Lower leg skin (tissue), 3 donors: ENCODE measurements at regions not wholly inside any gene's neighbourhood (a gene's known extent, or its start where the extent isn't known, plus 50 kb on each side); places are given as distances from the start of the nearest gene placed in this dataset.

Experiments used
- POLR2A ChIP-seq, 2 donors: fragments of 450-650 bp; IDR thresholded peaks; one replicate each; pipeline ENCODE4 v1.6.1; 2016 to 2017; ENCODE audit warnings: antibody characterized with exemption in 2 of 2, mild to moderate bottlenecking in 1 of 2, moderate library complexity in 1 of 2
- TF ChIP-seq, protein P1 (sequence below), 3 donors: fragments of 450-650 bp; IDR thresholded peaks; one replicate each; pipeline ENCODE4 v1.5.1; 2016; ENCODE audit warnings: antibody characterized with exemption in 3 of 3, mild to moderate bottlenecking in 3 of 3, moderate library complexity in 2 of 3

DNA sequence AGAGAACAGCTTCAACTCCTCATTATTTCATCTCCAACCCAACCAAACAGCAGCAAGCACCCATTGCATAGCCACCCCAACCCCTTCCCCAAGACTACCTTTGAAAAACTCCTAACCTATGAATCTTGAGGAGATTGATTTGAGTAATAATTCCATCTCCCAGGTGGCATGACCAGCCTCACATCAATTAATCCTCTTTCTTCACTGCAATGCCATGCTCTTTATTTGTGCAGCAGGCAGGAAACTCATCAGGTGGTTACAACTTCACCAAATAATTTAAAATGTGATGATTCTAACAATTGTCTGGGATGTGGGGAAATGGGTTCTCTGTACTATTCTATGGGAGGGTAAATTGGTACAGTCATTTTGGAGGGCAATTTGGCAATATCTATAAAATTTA is 68.1 kb upstream of the POMGNT2 start:
- no peak for TF ChIP-seq POLR2A (IDR thresholded peaks at IDR 0.05)
- TF ChIP-seq, protein P1, sequence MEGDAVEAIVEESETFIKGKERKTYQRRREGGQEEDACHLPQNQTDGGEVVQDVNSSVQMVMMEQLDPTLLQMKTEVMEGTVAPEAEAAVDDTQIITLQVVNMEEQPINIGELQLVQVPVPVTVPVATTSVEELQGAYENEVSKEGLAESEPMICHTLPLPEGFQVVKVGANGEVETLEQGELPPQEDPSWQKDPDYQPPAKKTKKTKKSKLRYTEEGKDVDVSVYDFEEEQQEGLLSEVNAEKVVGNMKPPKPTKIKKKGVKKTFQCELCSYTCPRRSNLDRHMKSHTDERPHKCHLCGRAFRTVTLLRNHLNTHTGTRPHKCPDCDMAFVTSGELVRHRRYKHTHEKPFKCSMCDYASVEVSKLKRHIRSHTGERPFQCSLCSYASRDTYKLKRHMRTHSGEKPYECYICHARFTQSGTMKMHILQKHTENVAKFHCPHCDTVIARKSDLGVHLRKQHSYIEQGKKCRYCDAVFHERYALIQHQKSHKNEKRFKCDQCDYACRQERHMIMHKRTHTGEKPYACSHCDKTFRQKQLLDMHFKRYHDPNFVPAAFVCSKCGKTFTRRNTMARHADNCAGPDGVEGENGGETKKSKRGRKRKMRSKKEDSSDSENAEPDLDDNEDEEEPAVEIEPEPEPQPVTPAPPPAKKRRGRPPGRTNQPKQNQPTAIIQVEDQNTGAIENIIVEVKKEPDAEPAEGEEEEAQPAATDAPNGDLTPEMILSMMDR (IDR thresholded peaks at IDR 0.05), result no peak
